HUES48 (cell line): ENCODE measurements at regions not wholly inside any gene's neighbourhood (a gene's known extent, or its start where the extent isn't known, plus 50 kb on each side); places are given as distances from the start of the nearest gene placed in this dataset.
"Not testable (repeated sequence)": the region's sequence is repeated elsewhere in the genome, so short reads cannot be mapped to it uniquely, and the experiment has no call there.

ENCODE experiments used
- H3K27ac ChIP-seq: one replicate; pipeline ENCODE4 v1.7.0; 2013; ENCODE audit warnings: low read depth, low read length, inconsistent platforms
- H3K27me3 ChIP-seq: 2 replicates; pipeline ENCODE4 v1.6.1; 2013; ENCODE audit warnings: mild to moderate bottlenecking, low read length; ENCODE audit not compliant: control insufficient read depth, insufficient read depth
- H3K36me3 ChIP-seq: 2 replicates; pipeline ENCODE4 v1.6.1; 2013; ENCODE audit warnings: low read length; ENCODE audit not compliant: control insufficient read depth, insufficient read depth
- H3K4me1 ChIP-seq: 2 replicates; pipeline ENCODE4 v1.6.1; 2013; ENCODE audit warnings: mild to moderate bottlenecking, low read length; ENCODE audit not compliant: control insufficient read depth, insufficient read depth
- H3K4me3 ChIP-seq: 2 replicates; pipeline ENCODE4 v1.5.1; 2013; ENCODE audit warnings: mild to moderate bottlenecking, low read depth, low read length
- H3K9ac ChIP-seq: 2 replicates; pipeline ENCODE4 v1.6.1; 2013; ENCODE audit warnings: mild to moderate bottlenecking, low read depth, low read length, moderate library complexity
- H3K9me3 ChIP-seq: 2 replicates; pipeline ENCODE4 v1.6.1; 2013; ENCODE audit warnings: low read length; ENCODE audit not compliant: control insufficient read depth, insufficient read depth

GRCh38 chr6:167481307-167481926 lies 156.5 kb downstream of the TTLL2 start:
- H3K27ac ChIP-seq = no peak overlapping the region
- peaks cover 21% of the 10 kb centered on the region for H3K4me1 ChIP-seq
- H3K27me3 ChIP-seq = no peaks in the 10 kb centered on the region
- no peaks in the 10 kb centered on the region for H3K9me3 ChIP-seq
- H3K36me3 ChIP-seq = no peaks in the 10 kb centered on the region
- no peak overlapping the region for H3K4me3 ChIP-seq
- H3K9ac ChIP-seq = no peak overlapping the region

- not testable (repeated sequence) for H3K9me3 ChIP-seq, H3K27ac ChIP-seq, H3K36me3 ChIP-seq, H3K4me3 ChIP-seq, H3K9ac ChIP-seq, H3K27me3 ChIP-seq
- peaks cover 20% of the 10 kb centered on the region for H3K4me1 ChIP-seq
These were observed 157.9 kb downstream of the TTLL2 start for GRCh38 chr6:167482801-167483200.

- Histone ChIP-seq H3K9ac (no peak overlapping the region), H3K36me3 (no peaks in the 10 kb centered on the region), H3K27me3 (no peaks in the 10 kb centered on the region), H3K9me3 (no peaks in the 10 kb centered on the region), H3K4me3 (no peak overlapping the region), H3K4me1 (peaks cover 11% of the 10 kb centered on the region; the same call in 1 of the 2 replicates), H3K27ac (no peak overlapping the region)
These were observed 160.5 kb downstream of the TTLL2 start for GRCh38 chr6:167485186-167485978.

GRCh38 chr6:167487749-167488664 lies 163.1 kb downstream of the TTLL2 start:
- Histone ChIP-seq H3K9me3 (no peaks in the 10 kb centered on the region), H3K36me3 (no peaks in the 10 kb centered on the region), H3K4me3 (no peak overlapping the region), H3K27ac (no peak overlapping the region), H3K9ac (no peak overlapping the region), H3K27me3 (no peaks in the 10 kb centered on the region), H3K4me1 (no peaks in the 10 kb centered on the region)

GRCh38 chr6:167491438-167492099 lies 166.7 kb downstream of the TTLL2 start:
- Histone ChIP-seq H3K27me3 (no peaks in the 10 kb centered on the region), H3K27ac (no peak overlapping the region), H3K4me3 (no peak overlapping the region), H3K4me1 (peaks cover 8% of the 10 kb centered on the region; the same call in 1 of the 2 replicates), H3K36me3 (no peaks in the 10 kb centered on the region), H3K9ac (no peak overlapping the region), H3K9me3 (no peaks in the 10 kb centered on the region)

- H3K36me3 ChIP-seq = no peaks in the 10 kb centered on the region
- no peak overlapping the region for H3K4me3 ChIP-seq
- no peaks in the 10 kb centered on the region for H3K27me3 ChIP-seq
- H3K9ac ChIP-seq = no peak overlapping the region
- no peaks in the 10 kb centered on the region for H3K9me3 ChIP-seq
- H3K27ac ChIP-seq = no peak overlapping the region
- H3K4me1 ChIP-seq = peaks cover 8% of the 10 kb centered on the region; the same call in 1 of the 2 replicates
These were observed 167.2 kb downstream of the TTLL2 start for GRCh38 chr6:167492100-167492449.

GRCh38 chr6:167493310-167493709 lies 168.4 kb downstream of the TTLL2 start:
- Histone ChIP-seq H3K4me1 (peaks cover 8% of the 10 kb centered on the region; the same call in 1 of the 2 replicates), H3K27me3 (no peaks in the 10 kb centered on the region), H3K27ac (no peak overlapping the region), H3K9me3 (no peaks in the 10 kb centered on the region), H3K9ac (no peak overlapping the region), H3K36me3 (no peaks in the 10 kb centered on the region), H3K4me3 (no peak overlapping the region)

GRCh38 chr6:167493976-167494697 lies 169.3 kb downstream of the TTLL2 start:
- Histone ChIP-seq H3K36me3 (no peaks in the 10 kb centered on the region), H3K27me3 (no peaks in the 10 kb centered on the region), H3K9me3 (no peaks in the 10 kb centered on the region), H3K4me1 (peaks cover 8% of the 10 kb centered on the region; the same call in 1 of the 2 replicates), H3K4me3 (no peak overlapping the region), H3K9ac (no peak overlapping the region), H3K27ac (no peak overlapping the region)

GRCh38 chr6:167494698-167495435 lies 170.0 kb downstream of the TTLL2 start:
- Histone ChIP-seq H3K9ac (no peak overlapping the region), H3K4me3 (no peak overlapping the region), H3K36me3 (no peaks in the 10 kb centered on the region), H3K9me3 (no peaks in the 10 kb centered on the region), H3K4me1 (peaks cover 8% of the 10 kb centered on the region; the same call in 1 of the 2 replicates), H3K27me3 (no peaks in the 10 kb centered on the region), H3K27ac (no peak overlapping the region)
